ENCODE measurements at regions not wholly inside any gene's neighbourhood (a gene's known extent, or its start where the extent isn't known, plus 50 kb on each side); places are given as distances from the start of the nearest gene placed in this dataset.

GRCh38 chr16:74092336-74092735, 204.3 kb upstream of the PSMD7 start:
- no peak for DNase-seq
- Mint-ChIP-seq H3K9me3 (no peaks in the 10 kb centered on the region), H3K27ac (no peak overlapping the region), H3K36me3 (ENCODE audit: low read depth) (no peaks in the 10 kb centered on the region), H3K4me3 (no peak overlapping the region), H3K27me3 (no peaks in the 10 kb centered on the region), H3K4me1 (ENCODE audit: low read depth) (no peaks in the 10 kb centered on the region)
- no peak for TF ChIP-seq CTCF (IDR thresholded peaks at IDR 0.05)
- ATAC-seq = no peak
- ChIA-PET POLR2A (no interaction called here), CTCF (interaction anchor here (1.0 kb wide), 1 partner anchor 16 kb away, joined by 5 read pairs; no protein-coding TSS in a partner anchor)
- intact Hi-C loops (cut with micrococcal nuclease) = no loop called here

GRCh38 chr16:74090871-74091270, 205.7 kb upstream of the PSMD7 start:
- Mint-ChIP-seq H3K27ac (no peak overlapping the region), H3K9me3 (no peaks in the 10 kb centered on the region), H3K36me3 (ENCODE audit: low read depth) (no peaks in the 10 kb centered on the region), H3K27me3 (no peaks in the 10 kb centered on the region), H3K4me1 (ENCODE audit: low read depth) (no peaks in the 10 kb centered on the region), H3K4me3 (no peak overlapping the region)
- DNase-seq (no peak), ATAC-seq (no peak)
- POLR2A ChIA-PET = no interaction called here
- TF ChIP-seq CTCF (IDR thresholded peaks at IDR 0.05) = no peak
- intact Hi-C loops (cut with micrococcal nuclease) = no loop called here
- CTCF ChIA-PET = no interaction called here

- CTCF ChIA-PET = no interaction called here
These were observed 213.1 kb upstream of the PSMD7 start for GRCh38 chr16:74083541-74083940.

DNA sequence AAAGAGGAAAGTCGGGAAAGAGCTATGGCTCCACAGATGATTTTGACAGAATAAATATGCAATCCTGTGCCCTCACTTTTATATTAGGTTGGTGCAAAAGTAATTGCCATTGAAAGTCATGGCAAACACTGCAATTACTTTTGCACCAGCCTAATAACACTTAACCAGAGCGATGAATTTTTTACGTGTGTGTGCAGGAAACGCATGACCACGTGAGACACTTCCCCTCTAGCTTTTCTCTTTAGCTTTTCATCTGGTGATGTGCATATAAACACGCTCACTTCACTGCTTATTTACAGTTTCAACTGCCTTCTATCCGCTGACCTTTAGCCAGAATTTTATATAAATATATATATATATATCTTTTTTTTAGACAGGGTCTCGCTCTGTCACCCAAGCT, 216.3 kb upstream of the PSMD7 start:
- TF ChIP-seq CTCF (IDR thresholded peaks at IDR 0.05) = no peak
- Mint-ChIP-seq H3K27me3 (no peaks in the 10 kb centered on the region), H3K9me3 (peaks cover 3% of the 10 kb centered on the region), H3K36me3 (ENCODE audit: low read depth) (no peaks in the 10 kb centered on the region), H3K4me1 (ENCODE audit: low read depth) (no peaks in the 10 kb centered on the region), H3K27ac (no peak overlapping the region), H3K4me3 (no peak overlapping the region)
- POLR2A ChIA-PET = no interaction called here
- CTCF ChIA-PET = no interaction called here
- intact Hi-C loops (cut with micrococcal nuclease) = no loop called here
- ATAC-seq = no peak
- no peak for DNase-seq

More at GRCh38 chr16:74083541-74083940, 213.1 kb upstream of the PSMD7 start:
- H3K4me1 Mint-ChIP-seq (ENCODE audit: low read depth) = no peaks in the 10 kb centered on the region
- ATAC-seq (no peak), DNase-seq (no peak)
- intact Hi-C loops (cut with micrococcal nuclease) = no loop called here
- no peak for TF ChIP-seq CTCF (IDR thresholded peaks at IDR 0.05)
- POLR2A ChIA-PET = no interaction called here
- no peak overlapping the region for H3K4me3 Mint-ChIP-seq
- no peak overlapping the region for H3K27ac Mint-ChIP-seq
- no peaks in the 10 kb centered on the region for H3K9me3 Mint-ChIP-seq
- H3K27me3 Mint-ChIP-seq = no peaks in the 10 kb centered on the region
- H3K36me3 Mint-ChIP-seq (ENCODE audit: low read depth) = no peaks in the 10 kb centered on the region

DNA sequence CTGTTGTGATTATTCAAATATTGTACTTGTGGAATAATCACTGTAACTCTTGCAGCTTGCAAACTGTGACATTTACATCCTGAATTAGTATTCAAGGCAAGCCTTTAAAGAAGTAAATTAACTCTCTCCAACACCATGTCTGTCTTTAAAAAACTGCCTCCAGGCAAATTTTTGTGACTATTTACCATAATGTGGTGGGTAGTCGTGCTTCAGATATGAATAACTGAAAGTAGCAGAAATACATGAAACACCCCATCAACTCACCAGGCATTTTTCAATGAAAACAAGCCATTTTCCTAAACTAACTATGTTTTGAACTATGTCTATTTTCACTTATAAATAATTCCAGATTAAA, 217.4 kb upstream of the PSMD7 start:
- intact Hi-C loops (cut with micrococcal nuclease) = no loop called here
- Mint-ChIP-seq H3K9me3 (peaks cover 7% of the 10 kb centered on the region), H3K27ac (no peak overlapping the region), H3K36me3 (ENCODE audit: low read depth) (no peaks in the 10 kb centered on the region), H3K27me3 (no peaks in the 10 kb centered on the region), H3K4me1 (ENCODE audit: low read depth) (no peaks in the 10 kb centered on the region), H3K4me3 (no peak overlapping the region)
- ATAC-seq = no peak
- DNase-seq = no peak
- POLR2A ChIA-PET = no interaction called here
- TF ChIP-seq CTCF (IDR thresholded peaks at IDR 0.05) = no peak
- CTCF ChIA-PET = no interaction called here
